GM23338 (cell line): ENCODE measurements at regions not wholly inside any gene's neighbourhood (a gene's known extent, or its start where the extent isn't known, plus 50 kb on each side); places are given as distances from the start of the nearest gene placed in this dataset.
A peak's percentile ranks its signal among the peaks of the same experiment; 100 is the strongest.

Source experiments
- ATAC-seq: fragments of 200-7000 bp; cut with Tn5 transposase; 3 replicates; pipeline ENCODE4 v1.9.1; 2020
- DNase-seq: peaks from one replicate; pipeline ENCODE4 v3.0.0-alpha.2; 2015; ENCODE audit warnings: low spot score
- H2AFZ ChIP-seq: fragments of 200-600 bp; sonication (generic); 2 replicates; pipeline ENCODE4 v1.8.0; 2016; ENCODE audit warnings: antibody characterized with exemption, mild to moderate bottlenecking, moderate library complexity
- H3F3A ChIP-seq: fragments of 200-600 bp; sonication (generic); replicated peaks from 2 replicates; pipeline ENCODE4 v1.8.0; 2017; ENCODE audit warnings: antibody characterized with exemption, mixed run types, low read depth
- H3K27ac ChIP-seq: fragments of 200-600 bp; sonication (generic); 2 replicates; pipeline ENCODE4 v1.6.1; 2016; ENCODE audit warnings: low read depth
- H3K27me3 ChIP-seq: fragments of 200-600 bp; sonication (generic); 2 replicates; pipeline ENCODE4 v1.8.0; 2016; ENCODE audit warnings: mild to moderate bottlenecking, mixed run types, moderate library complexity; ENCODE audit not compliant: insufficient read depth
- H3K36me3 ChIP-seq: fragments of 200-600 bp; sonication (generic); 2 replicates; pipeline ENCODE4 v1.8.0; 2016; ENCODE audit warnings: mild to moderate bottlenecking; ENCODE audit not compliant: insufficient read depth
- H3K4me1 ChIP-seq: fragments of 200-600 bp; sonication (generic); 2 replicates; pipeline ENCODE4 v1.8.0; 2016; ENCODE audit warnings: mild to moderate bottlenecking, moderate library complexity; ENCODE audit not compliant: insufficient read depth
- H3K4me2 ChIP-seq: fragments of 200-600 bp; sonication (generic); 2 replicates; pipeline ENCODE4 v1.7.1; 2017; ENCODE audit warnings: mixed run types
- H3K4me3 ChIP-seq: fragments of 200-600 bp; sonication (generic); 2 replicates; pipeline ENCODE4 v1.6.1; 2016; ENCODE audit warnings: mixed run types
- H3K79me2 ChIP-seq: fragments of 200-600 bp; sonication (generic); replicated peaks from 2 replicates; pipeline ENCODE4 v1.8.0; 2017; ENCODE audit warnings: mild to moderate bottlenecking; ENCODE audit not compliant: insufficient read depth
- H3K9me2 ChIP-seq: fragments of 200-600 bp; sonication (generic); 2 replicates; pipeline ENCODE4 v1.8.0; 2017; ENCODE audit not compliant: insufficient read depth
- H4K20me1 ChIP-seq: fragments of 200-600 bp; sonication (generic); replicated peaks from 2 replicates; pipeline ENCODE4 v1.8.0; 2017; ENCODE audit warnings: mild to moderate bottlenecking; ENCODE audit not compliant: insufficient read depth
- H3K27ac Mint-ChIP-seq: 2 replicates; pipeline ENCODE4 v1.8.0; 2020; ENCODE audit warnings: inconsistent platforms, mild to moderate bottlenecking, moderate library complexity, mixed read lengths
- H3K27me3 Mint-ChIP-seq: 3 replicates; pipeline ENCODE4 v1.8.0; 2022; ENCODE audit warnings: low read depth, mild to moderate bottlenecking, moderate library complexity, mixed read lengths, inconsistent platforms; ENCODE audit not compliant: insufficient read depth, poor library complexity
- H3K36me3 Mint-ChIP-seq: 3 replicates; pipeline ENCODE4 v1.8.0; 2021; ENCODE audit warnings: low read depth, mild to moderate bottlenecking, inconsistent platforms, moderate library complexity, mixed read lengths
- H3K4me1 Mint-ChIP-seq: 3 replicates; pipeline ENCODE4 v1.8.0; 2020; ENCODE audit warnings: mild to moderate bottlenecking, inconsistent platforms, mixed read lengths
- H3K4me3 Mint-ChIP-seq: 3 replicates; pipeline ENCODE4 v1.8.0; 2021; ENCODE audit warnings: moderate library complexity, mild to moderate bottlenecking, inconsistent platforms, mixed read lengths
- H3K9me3 Mint-ChIP-seq: 3 replicates; pipeline ENCODE4 v1.8.0; 2020; ENCODE audit warnings: moderate library complexity, mild to moderate bottlenecking, inconsistent platforms, mixed read lengths
- CREB1 ChIP-seq: fragments of 250-450 bp; sonication (Bioruptor Pico); IDR thresholded peaks from 2 replicates; pipeline ENCODE4 v1.5.0; 2020; ENCODE audit warnings: low read depth, mild to moderate bottlenecking, moderate library complexity
- CTCF ChIP-seq, 2 experiments: fragments of 200-600 bp in 1 of 2; sonication (generic) in 1 of 2; conservative IDR thresholded peaks; 2 replicates each; pipeline versions ENCODE4 v1.5.1 to v1.6.1; 2016 to 2017; ENCODE audit warnings: antibody characterized with exemption in 2 of 2, low read depth in 2 of 2, mild to moderate bottlenecking in 2 of 2, moderate library complexity in 1 of 2
- ETS1 ChIP-seq: IDR thresholded peaks from 2 replicates; pipeline ENCODE4 v1.6.1; 2016; ENCODE audit warnings: antibody characterized with exemption
- EZH2 ChIP-seq: fragments of 200-600 bp; sonication (generic); IDR thresholded peaks from one replicate; pipeline ENCODE4 v1.8.0; 2017; ENCODE audit warnings: antibody characterized with exemption, mild to moderate bottlenecking, low read depth; ENCODE audit not compliant: unreplicated experiment
- NANOG ChIP-seq: IDR thresholded peaks from 2 replicates; pipeline ENCODE4 v1.6.1; 2016; ENCODE audit warnings: antibody characterized with exemption, borderline replicate concordance
- REST ChIP-seq: IDR thresholded peaks from one replicate; pipeline ENCODE4 v1.6.1; 2018; ENCODE audit warnings: antibody characterized with exemption; ENCODE audit not compliant: unreplicated experiment
- STAT1 ChIP-seq: IDR thresholded peaks from one replicate; pipeline ENCODE4 v1.6.1; 2016; ENCODE audit warnings: antibody characterized with exemption; ENCODE audit not compliant: unreplicated experiment

- DNase-seq = peak; percentile 41
- Mint-ChIP-seq H3K27me3 (peaks cover 10% of the 10 kb centered on the region), H3K4me3 (no peak overlapping the region), H3K27ac (no peak overlapping the region), H3K9me3 (no peaks in the 10 kb centered on the region), H3K36me3 (no peaks in the 10 kb centered on the region), H3K4me1 (peaks cover 11% of the 10 kb centered on the region)
- no peaks in the 10 kb centered on the region for H3K79me2 ChIP-seq
- H3K4me1 ChIP-seq = peaks cover 9% of the 10 kb centered on the region
- TF ChIP-seq NANOG (no peak), STAT1 (no peak), CTCF (conservative IDR thresholded peaks at IDR 0.05; ENCODE audit: low read depth in 2 of 2) (peak; percentile 15 to 53; a peak in 2 of 4 replicates)
- H3K4me3 ChIP-seq = no peak overlapping the region
- H2AFZ ChIP-seq = no peak overlapping the region
- no peaks in the 10 kb centered on the region for H3K9me2 ChIP-seq
- no peaks in the 10 kb centered on the region for H3F3A ChIP-seq
- peak overlapping the region; percentile 15; the same call in 1 of the 2 replicates for H3K4me2 ChIP-seq
- peak; percentile 91 for ATAC-seq
- no peaks in the 10 kb centered on the region for H3K27me3 ChIP-seq
- no peaks in the 10 kb centered on the region for H3K36me3 ChIP-seq
- H3K27ac ChIP-seq = no peak overlapping the region
- no peaks in the 10 kb centered on the region for H4K20me1 ChIP-seq
Observed at GRCh38 chr4:188268131-188268908, 129.1 kb downstream of the TRIML1 start.

- Histone ChIP-seq H3F3A (no peaks in the 10 kb centered on the region), H3K4me2 (no peak overlapping the region), H3K27ac (no peak overlapping the region), H3K4me3 (no peak overlapping the region), H3K79me2 (no peaks in the 10 kb centered on the region), H4K20me1 (no peaks in the 10 kb centered on the region), H3K9me2 (no peaks in the 10 kb centered on the region), H3K4me1 (peaks cover 9% of the 10 kb centered on the region), H3K36me3 (no peaks in the 10 kb centered on the region), H3K27me3 (no peaks in the 10 kb centered on the region), H2AFZ (peak overlapping the region; percentile 61; the same call in 1 of the 2 replicates)
- Mint-ChIP-seq H3K9me3 (no peaks in the 10 kb centered on the region), H3K27me3 (peaks cover 10% of the 10 kb centered on the region), H3K36me3 (no peaks in the 10 kb centered on the region), H3K4me1 (peaks cover 11% of the 10 kb centered on the region), H3K27ac (no peak overlapping the region), H3K4me3 (no peak overlapping the region)
- DNase-seq = no peak
- no peak for ATAC-seq
- TF ChIP-seq NANOG (no peak), REST (no peak), ETS1 (no peak), STAT1 (no peak), CTCF (conservative IDR thresholded peaks at IDR 0.05; ENCODE audit: low read depth in 2 of 2) (no peak), CREB1 (CRISPR knock-in tag) (no peak), EZH2 (no peak)
Observed at GRCh38 chr4:188270273-188271069, 131.2 kb downstream of the TRIML1 start.
